ENCODE measurements at regions not wholly inside any gene's neighbourhood (a gene's known extent, or its start where the extent isn't known, plus 50 kb on each side); places are given as distances from the start of the nearest gene placed in this dataset.
"Not testable (repeated sequence)": the region's sequence is repeated elsewhere in the genome, so short reads cannot be mapped to it uniquely, and the experiment has no call there.

DNA sequence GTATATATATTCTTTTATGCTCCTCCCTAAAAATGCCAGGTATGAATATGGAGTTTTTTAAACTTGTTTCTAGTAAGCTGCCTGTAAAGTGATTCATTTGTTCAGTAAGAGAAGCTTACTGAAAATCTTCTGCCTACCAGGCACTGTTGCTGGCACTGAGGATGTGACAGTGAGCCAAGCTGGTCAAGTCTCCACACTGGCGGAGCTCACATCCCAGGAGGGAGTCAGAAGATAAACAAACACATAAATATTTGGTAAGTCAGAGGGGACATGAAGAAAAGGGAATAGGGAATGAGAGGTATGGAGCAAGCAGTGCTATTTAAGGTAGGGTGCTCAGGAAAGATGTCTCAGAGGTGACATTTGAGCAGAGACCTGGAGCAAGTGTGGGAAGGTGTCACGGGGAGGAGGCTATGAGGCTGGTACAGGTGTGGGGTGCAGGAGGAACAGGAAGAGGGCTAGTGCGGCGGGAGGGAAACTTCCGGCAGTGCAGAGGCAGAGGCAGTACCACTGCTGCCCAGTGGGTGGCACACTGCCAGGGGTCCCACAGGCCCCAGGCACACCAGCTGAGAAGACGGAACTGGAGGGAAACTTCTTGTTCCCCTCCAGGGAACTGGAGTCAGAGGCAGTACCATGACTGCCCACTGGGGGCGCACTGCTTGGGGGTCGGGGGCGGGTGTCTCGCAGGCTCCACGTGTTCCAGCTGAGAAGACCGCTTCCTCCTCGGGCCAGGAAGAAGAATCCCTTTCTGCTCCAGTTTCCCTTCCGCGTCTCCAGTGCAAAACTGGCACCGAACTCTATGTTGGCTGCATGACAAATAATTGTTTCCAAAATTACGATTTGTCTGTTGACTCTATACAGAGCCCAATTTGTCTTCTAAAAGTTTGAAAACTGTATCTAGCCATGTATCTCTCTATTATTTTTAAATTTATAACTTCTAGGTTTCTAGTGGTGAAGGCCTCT, 161.0 kb downstream of the TEX36 start:
- H3K4me3 ChIP-seq (ENCODE audit: low read depth, low read length), result no peak overlapping the region
- no peak overlapping the region for H3K27ac ChIP-seq
- H3K36me3 ChIP-seq (replicated peaks), result no peaks in the 10 kb centered on the region
- no peak for DNase-seq
- in situ Hi-C loops (cut with HindIII; ENCODE audit: low pct_ligation_motif_present, low sequenced_read_pairs), result no loop called here
- no peaks in the 10 kb centered on the region for H3K27me3 ChIP-seq (replicated peaks)
- TF ChIP-seq, protein P1, sequence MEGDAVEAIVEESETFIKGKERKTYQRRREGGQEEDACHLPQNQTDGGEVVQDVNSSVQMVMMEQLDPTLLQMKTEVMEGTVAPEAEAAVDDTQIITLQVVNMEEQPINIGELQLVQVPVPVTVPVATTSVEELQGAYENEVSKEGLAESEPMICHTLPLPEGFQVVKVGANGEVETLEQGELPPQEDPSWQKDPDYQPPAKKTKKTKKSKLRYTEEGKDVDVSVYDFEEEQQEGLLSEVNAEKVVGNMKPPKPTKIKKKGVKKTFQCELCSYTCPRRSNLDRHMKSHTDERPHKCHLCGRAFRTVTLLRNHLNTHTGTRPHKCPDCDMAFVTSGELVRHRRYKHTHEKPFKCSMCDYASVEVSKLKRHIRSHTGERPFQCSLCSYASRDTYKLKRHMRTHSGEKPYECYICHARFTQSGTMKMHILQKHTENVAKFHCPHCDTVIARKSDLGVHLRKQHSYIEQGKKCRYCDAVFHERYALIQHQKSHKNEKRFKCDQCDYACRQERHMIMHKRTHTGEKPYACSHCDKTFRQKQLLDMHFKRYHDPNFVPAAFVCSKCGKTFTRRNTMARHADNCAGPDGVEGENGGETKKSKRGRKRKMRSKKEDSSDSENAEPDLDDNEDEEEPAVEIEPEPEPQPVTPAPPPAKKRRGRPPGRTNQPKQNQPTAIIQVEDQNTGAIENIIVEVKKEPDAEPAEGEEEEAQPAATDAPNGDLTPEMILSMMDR (IDR thresholded peaks at IDR 0.05; ENCODE audit: low read depth, low read length, missing control alignments), result peak; percentile 80

DNA sequence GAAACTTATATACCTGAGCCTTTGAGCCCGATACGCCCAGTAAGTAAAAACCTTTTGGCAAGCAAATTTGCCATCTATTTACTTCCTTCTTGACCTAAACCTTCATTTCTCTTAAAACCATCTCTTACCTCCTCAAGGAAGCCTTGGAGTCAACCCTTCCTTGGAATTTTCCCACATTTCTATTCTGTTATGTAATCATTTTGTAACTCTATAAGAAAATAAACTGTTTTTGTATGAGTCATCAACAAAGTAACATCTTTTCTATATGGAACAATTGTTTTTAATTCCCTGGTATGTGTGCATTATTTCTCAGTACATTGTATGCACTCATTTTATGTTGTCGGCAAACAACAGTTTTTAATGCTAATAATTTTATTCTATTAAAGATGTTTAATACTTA, 162.0 kb downstream of the TEX36 start:
- TF ChIP-seq, protein P1 (IDR thresholded peaks at IDR 0.05; ENCODE audit: low read depth, low read length, missing control alignments), result no peak
- H3K27ac ChIP-seq, result no peak overlapping the region
- no peak for DNase-seq
- in situ Hi-C loops (cut with HindIII; ENCODE audit: low pct_ligation_motif_present, low sequenced_read_pairs), result no loop called here
- no peak overlapping the region for H3K4me3 ChIP-seq (ENCODE audit: low read depth, low read length)
- H3K36me3 ChIP-seq (replicated peaks), result no peaks in the 10 kb centered on the region
- no peaks in the 10 kb centered on the region for H3K27me3 ChIP-seq (replicated peaks)

DNA sequence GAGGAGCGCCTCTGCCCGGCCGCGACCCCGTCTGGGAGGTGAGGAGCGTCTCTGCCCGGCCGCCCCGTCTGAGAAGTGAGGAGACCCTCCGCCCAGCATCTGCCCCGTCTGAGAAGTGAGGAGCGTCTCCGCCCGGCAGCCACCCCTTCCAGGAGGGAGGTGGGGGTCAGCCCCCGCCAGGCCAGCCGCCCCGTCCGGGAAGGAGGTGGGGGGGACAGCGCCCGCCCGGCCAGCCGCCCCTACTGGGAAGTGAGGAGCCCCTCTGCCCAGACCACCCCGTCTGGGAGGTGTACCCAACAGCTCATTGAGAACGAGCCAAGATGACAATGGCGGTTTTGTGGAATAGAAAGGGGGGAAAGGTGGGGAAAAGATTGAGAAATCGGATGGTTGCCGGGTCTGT, 164.6 kb downstream of the TEX36 start:
- H3K4me3 ChIP-seq (ENCODE audit: low read depth, low read length); H3K36me3 ChIP-seq (replicated peaks); H3K27me3 ChIP-seq (replicated peaks); in situ Hi-C loops (cut with HindIII; ENCODE audit: low pct_ligation_motif_present, low sequenced_read_pairs); H3K27ac ChIP-seq; DNase-seq: not testable (repeated sequence)

DNA sequence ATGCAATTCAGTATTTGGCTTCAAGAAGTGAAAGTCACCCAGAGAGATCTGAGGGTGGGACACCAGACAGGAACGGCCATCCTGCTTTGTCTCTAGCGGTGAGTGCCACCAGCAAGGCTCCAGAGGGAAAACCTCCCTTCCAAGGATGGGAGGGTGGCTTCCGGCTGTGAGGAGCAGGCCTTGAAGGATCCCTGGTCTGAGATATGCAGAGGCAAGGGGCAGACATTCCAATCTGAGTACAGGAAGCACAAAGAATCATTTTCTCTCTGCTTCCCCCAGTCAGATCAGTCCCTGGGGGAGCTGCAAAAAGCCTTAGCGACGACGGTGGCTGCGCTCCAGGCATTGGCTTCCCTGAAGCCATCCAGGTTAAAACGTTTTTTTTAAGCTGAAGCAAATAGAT, 167.4 kb downstream of the TEX36 start:
- no peak overlapping the region for H3K27ac ChIP-seq
- in situ Hi-C loops (cut with HindIII; ENCODE audit: low pct_ligation_motif_present, low sequenced_read_pairs), result no loop called here

DNA sequence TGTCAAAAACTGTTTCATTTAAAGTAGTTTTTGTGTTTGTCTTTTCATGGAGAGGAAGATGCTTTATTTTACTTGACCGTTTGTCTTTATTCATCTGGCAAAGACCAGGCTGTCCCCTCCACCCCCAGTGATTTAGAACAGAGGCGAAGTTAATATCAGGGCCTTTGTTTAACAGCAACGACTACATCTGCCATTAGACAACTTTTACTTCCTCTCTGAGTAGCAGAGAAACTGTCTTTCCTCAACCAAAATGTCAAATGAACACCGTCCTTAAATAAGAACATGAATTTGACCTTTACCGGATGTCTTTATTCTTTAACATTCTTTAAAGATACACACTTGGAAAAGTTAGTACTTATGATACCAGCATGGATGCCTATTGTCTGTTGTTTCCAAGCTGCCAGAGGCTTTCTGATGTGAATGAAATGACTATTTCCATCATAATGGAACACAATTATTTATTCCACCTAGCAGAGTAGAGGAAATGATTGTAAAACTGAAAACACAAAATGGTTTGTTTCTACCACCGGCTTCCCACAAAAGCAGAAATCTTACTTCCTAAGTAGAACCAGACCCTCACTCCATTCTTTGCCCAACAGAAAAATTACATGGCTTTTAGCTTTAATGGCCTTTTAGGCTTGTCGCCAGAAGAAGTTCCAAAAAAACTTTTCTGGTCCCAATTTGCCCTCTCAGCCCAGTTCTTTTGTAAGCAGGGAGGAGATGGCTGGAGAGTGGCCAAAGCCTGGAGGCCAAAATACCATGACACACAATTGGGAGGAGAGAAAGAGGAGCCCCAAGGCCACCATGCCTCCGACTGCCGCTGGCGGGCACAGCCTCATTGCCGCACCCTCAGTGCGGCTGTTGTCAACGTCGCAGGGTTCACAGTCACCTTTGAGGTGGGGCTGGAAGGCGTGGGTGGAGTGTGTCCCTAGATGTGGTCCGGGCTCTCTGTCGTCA, 168.5 kb downstream of the TEX36 start:
- in situ Hi-C loops (cut with HindIII; ENCODE audit: low pct_ligation_motif_present, low sequenced_read_pairs), result no loop called here
- no peak overlapping the region for H3K27ac ChIP-seq
- H3K36me3 ChIP-seq (replicated peaks), result no peaks in the 10 kb centered on the region
- TF ChIP-seq, protein P1 (IDR thresholded peaks at IDR 0.05; ENCODE audit: low read depth, low read length, missing control alignments), result no peak
- no peaks in the 10 kb centered on the region for H3K27me3 ChIP-seq (replicated peaks)
- no peak for DNase-seq
- H3K4me3 ChIP-seq (ENCODE audit: low read depth, low read length), result no peak overlapping the region

More for the DNA sequence above, 167.4 kb downstream of the TEX36 start:
- Histone ChIP-seq H3K27me3 (replicated peaks) (no peaks in the 10 kb centered on the region), H3K36me3 (replicated peaks) (no peaks in the 10 kb centered on the region), H3K4me3 (ENCODE audit: low read depth, low read length) (no peak overlapping the region)
- TF ChIP-seq, protein P1 (IDR thresholded peaks at IDR 0.05; ENCODE audit: low read depth, low read length, missing control alignments), result no peak
- no peak for DNase-seq
